NCI-H2107 treated with DMSO at 0.1 percent for 48 hours (cell line): ENCODE measurements at regions not wholly inside any gene's neighbourhood (a gene's known extent, or its start where the extent isn't known, plus 50 kb on each side); places are given as distances from the start of the nearest gene placed in this dataset.

Experiments used
- DNase-seq: peaks from one replicate; lab custom pipeline; 2025; ENCODE audit not compliant: unreplicated experiment; lab: John Stamatoyannopoulos, UW

GRCh38 chr4:145347684-145348083, 134.0 kb upstream of the SMAD1 start:
- no peak for DNase-seq

GRCh38 chr4:145346081-145346480, 135.6 kb upstream of the SMAD1 start:
- DNase-seq, result no peak

GRCh38 chr4:145345401-145345800, 136.3 kb upstream of the SMAD1 start:
- no peak for DNase-seq

GRCh38 chr4:145341381-145341780, 140.3 kb upstream of the SMAD1 start:
- DNase-seq, result no peak

- no peak for DNase-seq
Measured at GRCh38 chr4:145340071-145340675, 141.5 kb upstream of the SMAD1 start.

GRCh38 chr4:145339075-145339725, 142.5 kb upstream of the SMAD1 start:
- DNase-seq, result no peak

- DNase-seq, result no peak
Measured at GRCh38 chr4:145338568-145338967, 143.1 kb upstream of the SMAD1 start.

- no peak for DNase-seq
Measured at GRCh38 chr4:145337391-145337790, 144.3 kb upstream of the SMAD1 start.

GRCh38 chr4:145333786-145334185, 147.9 kb upstream of the SMAD1 start:
- no peak for DNase-seq

- DNase-seq, result no peak
Measured at GRCh38 chr4:145326491-145326890, 146.1 kb upstream of the OTUD4 start.

- DNase-seq, result no peak
Measured at GRCh38 chr4:145324161-145324560, 143.8 kb upstream of the OTUD4 start.

GRCh38 chr4:145320294-145320693, 139.9 kb upstream of the OTUD4 start:
- DNase-seq, result no peak

GRCh38 chr4:145319751-145320150, 139.4 kb upstream of the OTUD4 start:
- DNase-seq, result no peak

GRCh38 chr4:145316897-145317574, 136.6 kb upstream of the OTUD4 start:
- DNase-seq, result no peak

GRCh38 chr4:145315811-145316225, 135.4 kb upstream of the OTUD4 start:
- DNase-seq, result no peak

GRCh38 chr4:145308598-145308997, 128.2 kb upstream of the OTUD4 start:
- no peak for DNase-seq

- DNase-seq, result no peak
Measured at GRCh38 chr4:145307763-145308430, 127.5 kb upstream of the OTUD4 start.

GRCh38 chr4:145307120-145307519, 126.7 kb upstream of the OTUD4 start:
- DNase-seq, result no peak

GRCh38 chr4:145302725-145303124, 122.3 kb upstream of the OTUD4 start:
- no peak for DNase-seq

GRCh38 chr4:145301386-145302080, 121.1 kb upstream of the OTUD4 start:
- DNase-seq, result no peak

- no peak for DNase-seq
Measured at GRCh38 chr4:145299380-145300076, 119.1 kb upstream of the OTUD4 start.
